HG02852 (cell line): ENCODE measurements at regions not wholly inside any gene's neighbourhood (a gene's known extent, or its start where the extent isn't known, plus 50 kb on each side); places are given as distances from the start of the nearest gene placed in this dataset.

ENCODE experiments used
- ATAC-seq: cut with Tn5 transposase; IDR thresholded peaks from one replicate; pipeline ENCODE4 v1.9.1; 2021; ENCODE audit warnings: mild to moderate bottlenecking, moderate library complexity; ENCODE audit not compliant: unreplicated experiment

GRCh38 chr1:172883387-172883791, 167.4 kb downstream of the TNFSF18 start:
- ATAC-seq: peak; percentile 89

- peak; percentile 26 for ATAC-seq
Measured at GRCh38 chr1:172883844-172884243, 166.9 kb downstream of the TNFSF18 start.

GRCh38 chr1:172885411-172885810, 165.3 kb downstream of the TNFSF18 start:
- no peak for ATAC-seq

GRCh38 chr1:172885971-172886370, 164.8 kb downstream of the TNFSF18 start:
- no peak for ATAC-seq

GRCh38 chr1:172887162-172887561, 163.6 kb downstream of the TNFSF18 start:
- no peak for ATAC-seq

- ATAC-seq: no peak
Measured at GRCh38 chr1:172893146-172893841, 157.4 kb downstream of the TNFSF18 start.

- ATAC-seq: peak; percentile 34
Measured at GRCh38 chr1:172894349-172895049, 156.2 kb downstream of the TNFSF18 start.

- ATAC-seq: peak; percentile 84
Measured at GRCh38 chr1:172895050-172895460, 155.7 kb downstream of the TNFSF18 start.

GRCh38 chr1:172895761-172896160, 155.0 kb downstream of the TNFSF18 start:
- no peak for ATAC-seq

- ATAC-seq: no peak
Measured at GRCh38 chr1:172897738-172898137, 153.0 kb downstream of the TNFSF18 start.

- ATAC-seq: no peak
Measured at GRCh38 chr1:172898866-172899265, 151.9 kb downstream of the TNFSF18 start.

GRCh38 chr1:172900376-172900997, 150.3 kb downstream of the TNFSF18 start:
- ATAC-seq: no peak

- no peak for ATAC-seq
Measured at GRCh38 chr1:172902200-172902599, 148.5 kb downstream of the TNFSF18 start.

GRCh38 chr1:172902861-172903381, 147.8 kb downstream of the TNFSF18 start:
- ATAC-seq: no peak

- no peak for ATAC-seq
Measured at GRCh38 chr1:172903581-172904220, 147.0 kb downstream of the TNFSF18 start.

GRCh38 chr1:172905452-172905851, 145.3 kb downstream of the TNFSF18 start:
- ATAC-seq: no peak

- no peak for ATAC-seq
Measured at GRCh38 chr1:172906778-172907592, 143.8 kb downstream of the TNFSF18 start.

- ATAC-seq: no peak
Measured at GRCh38 chr1:172907834-172908326, 142.9 kb downstream of the TNFSF18 start.

GRCh38 chr1:172909606-172910326, 141.0 kb downstream of the TNFSF18 start:
- no peak for ATAC-seq
